ENCODE measurements at regions not wholly inside any gene's neighbourhood (a gene's known extent, or its start where the extent isn't known, plus 50 kb on each side); places are given as distances from the start of the nearest gene placed in this dataset.

- FAIRE-seq (no peak), DNase-seq (ENCODE audit: insufficient read length, low spot score) (no peak)
- no peak for TF ChIP-seq CTCF (IDR thresholded peaks at IDR 0.05; ENCODE audit: insufficient read depth, missing control alignments)
These were observed 85.0 kb downstream of the NOG start for GRCh38 chr17:56678249-56679114.

GRCh38 chr17:56679115-56679776 is 85.7 kb downstream of the NOG start:
- FAIRE-seq (no peak), DNase-seq (ENCODE audit: insufficient read length, low spot score) (no peak)
- TF ChIP-seq CTCF (IDR thresholded peaks at IDR 0.05; ENCODE audit: insufficient read depth, missing control alignments) = peak; percentile 77

- no peak for FAIRE-seq
- no peak for TF ChIP-seq CTCF (IDR thresholded peaks at IDR 0.05; ENCODE audit: insufficient read depth, missing control alignments)
- DNase-seq (ENCODE audit: insufficient read length, low spot score) = no peak
These were observed 86.4 kb downstream of the NOG start for GRCh38 chr17:56679777-56680422.

- FAIRE-seq (no peak), DNase-seq (ENCODE audit: insufficient read length, low spot score) (no peak)
- TF ChIP-seq CTCF (IDR thresholded peaks at IDR 0.05; ENCODE audit: insufficient read depth, missing control alignments) = no peak
These were observed 87.2 kb downstream of the NOG start for GRCh38 chr17:56680676-56681075.

- FAIRE-seq (no peak), DNase-seq (ENCODE audit: insufficient read length, low spot score) (no peak)
- TF ChIP-seq CTCF (IDR thresholded peaks at IDR 0.05; ENCODE audit: insufficient read depth, missing control alignments) = no peak
These were observed 88.2 kb downstream of the NOG start for GRCh38 chr17:56681561-56682266.

GRCh38 chr17:56688151-56688550 is 94.7 kb downstream of the NOG start:
- no peak for TF ChIP-seq CTCF (IDR thresholded peaks at IDR 0.05; ENCODE audit: insufficient read depth, missing control alignments)
- no peak for FAIRE-seq
- DNase-seq (ENCODE audit: insufficient read length, low spot score) = no peak
